Ovary (tissue), 3 donors: ENCODE measurements at regions not wholly inside any gene's neighbourhood (a gene's known extent, or its start where the extent isn't known, plus 50 kb on each side); places are given as distances from the start of the nearest gene placed in this dataset.
"Not testable (repeated sequence)": the region's sequence is repeated elsewhere in the genome, so short reads cannot be mapped to it uniquely, and the experiment has no call there.

ENCODE experiments used
- CTCF ChIP-seq, 3 donors: fragments of 450-650 bp in 2 of 3; fragments of 200-600 bp in 1 of 3; IDR thresholded peaks; one replicate each; pipeline versions ENCODE4 v1.5.1 to v1.8.0; 2016 to 2022; ENCODE audit warnings: antibody characterized with exemption in 3 of 3, mild to moderate bottlenecking in 1 of 3
- POLR2A ChIP-seq: fragments of 450-650 bp; IDR thresholded peaks from one replicate; pipeline ENCODE4 v1.6.1; 2017; ENCODE audit warnings: antibody characterized with exemption, mild to moderate bottlenecking, moderate library complexity
- donor health status: DM: no; HTN: no; CAD: no.

GRCh38 chrX:130573030-130573429 is 171.2 kb downstream of the RBMX2 start:
- TF ChIP-seq CTCF (IDR thresholded peaks at IDR 0.05); POLR2A: not testable (repeated sequence)
